ENCODE measurements at regions not wholly inside any gene's neighbourhood (a gene's known extent, or its start where the extent isn't known, plus 50 kb on each side); places are given as distances from the start of the nearest gene placed in this dataset.
"Not testable (repeated sequence)": the region's sequence is repeated elsewhere in the genome, so short reads cannot be mapped to it uniquely, and the experiment has no call there.

DNA sequence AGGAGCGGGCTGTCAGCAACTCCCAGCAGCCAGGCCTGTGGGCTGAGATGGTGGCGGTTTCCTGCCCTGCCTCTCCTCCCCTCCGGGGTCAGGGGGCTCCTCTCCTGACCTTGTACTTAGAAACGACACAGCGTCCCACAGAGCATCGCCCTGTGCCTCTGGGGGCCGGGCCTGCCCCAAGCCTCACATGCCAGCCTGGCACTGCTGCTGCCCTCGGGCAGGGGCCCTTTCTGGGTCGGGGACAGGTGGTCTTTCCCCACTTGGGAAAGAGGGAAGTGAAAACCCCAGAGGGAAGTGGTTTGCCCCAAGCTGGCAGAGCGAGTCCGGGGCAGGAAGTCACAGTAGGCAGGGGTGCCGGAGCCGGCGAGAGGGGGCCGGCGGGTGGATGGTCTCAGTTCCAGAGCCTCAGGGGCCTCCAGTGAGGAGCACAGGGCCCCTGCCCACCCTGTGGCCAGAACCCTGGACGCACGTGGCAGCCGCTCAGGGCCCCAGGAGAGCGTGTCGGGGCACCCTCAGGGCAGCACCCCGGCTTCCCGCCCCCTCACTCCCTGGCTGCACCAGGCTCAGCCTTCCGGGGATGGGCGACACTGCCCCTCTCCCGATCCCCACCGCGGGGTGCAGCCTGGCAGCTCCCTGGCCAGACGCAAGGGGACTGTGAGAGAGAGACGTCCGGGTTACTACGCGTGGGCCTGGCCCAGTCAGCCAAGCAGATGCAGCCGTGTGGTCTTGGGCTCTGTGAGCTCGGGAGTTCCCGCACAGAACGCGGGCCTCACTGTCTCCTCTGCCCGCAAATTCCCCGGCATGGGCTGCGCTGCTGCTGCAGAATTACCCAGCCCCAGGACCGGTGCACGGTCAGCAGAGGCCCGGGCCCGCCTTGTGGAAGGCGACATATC is 4382.9 kb upstream of the TPTE start:
- DNase-seq: not testable (repeated sequence)

DNA sequence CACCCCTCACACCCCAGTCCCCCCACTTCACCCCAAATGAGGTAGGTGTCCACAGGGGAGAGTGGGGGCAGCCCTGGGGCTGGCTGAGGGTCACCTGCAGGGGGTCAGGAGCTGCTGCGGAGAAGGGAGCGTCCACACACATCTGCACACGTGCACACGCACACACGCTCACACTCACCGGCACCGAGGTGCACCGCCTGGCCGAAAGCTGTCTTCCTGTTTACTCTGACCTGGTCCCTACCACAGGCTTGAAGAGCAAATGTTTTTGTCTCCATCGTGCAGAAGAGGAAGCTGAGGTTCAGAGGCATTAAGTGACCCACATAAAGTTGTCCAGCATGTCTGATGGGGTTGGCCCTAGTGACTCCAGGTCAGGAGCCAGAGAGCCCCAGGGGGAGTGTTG is 4382.1 kb upstream of the TPTE start:
- not testable (repeated sequence) for DNase-seq

DNA sequence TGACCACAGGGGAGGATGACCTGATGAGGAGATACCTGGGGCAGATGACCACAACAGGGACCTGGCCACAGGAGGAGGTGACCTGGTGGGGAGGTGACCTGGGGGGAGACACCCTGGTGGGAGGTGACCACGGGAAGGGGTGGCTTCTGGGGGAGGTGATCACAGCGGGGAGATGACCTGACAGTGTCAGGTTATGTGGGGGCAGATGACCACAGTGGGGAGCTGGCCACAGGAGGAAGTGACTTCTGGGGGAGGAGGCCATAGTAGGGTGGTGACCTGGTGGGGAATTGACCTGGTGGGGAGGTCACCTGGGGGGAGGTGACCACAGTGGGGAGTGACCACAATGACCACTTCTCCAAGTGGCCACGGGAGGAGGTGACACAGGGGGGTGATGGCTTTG is 4381.5 kb upstream of the TPTE start:
- not testable (repeated sequence) for DNase-seq

DNA sequence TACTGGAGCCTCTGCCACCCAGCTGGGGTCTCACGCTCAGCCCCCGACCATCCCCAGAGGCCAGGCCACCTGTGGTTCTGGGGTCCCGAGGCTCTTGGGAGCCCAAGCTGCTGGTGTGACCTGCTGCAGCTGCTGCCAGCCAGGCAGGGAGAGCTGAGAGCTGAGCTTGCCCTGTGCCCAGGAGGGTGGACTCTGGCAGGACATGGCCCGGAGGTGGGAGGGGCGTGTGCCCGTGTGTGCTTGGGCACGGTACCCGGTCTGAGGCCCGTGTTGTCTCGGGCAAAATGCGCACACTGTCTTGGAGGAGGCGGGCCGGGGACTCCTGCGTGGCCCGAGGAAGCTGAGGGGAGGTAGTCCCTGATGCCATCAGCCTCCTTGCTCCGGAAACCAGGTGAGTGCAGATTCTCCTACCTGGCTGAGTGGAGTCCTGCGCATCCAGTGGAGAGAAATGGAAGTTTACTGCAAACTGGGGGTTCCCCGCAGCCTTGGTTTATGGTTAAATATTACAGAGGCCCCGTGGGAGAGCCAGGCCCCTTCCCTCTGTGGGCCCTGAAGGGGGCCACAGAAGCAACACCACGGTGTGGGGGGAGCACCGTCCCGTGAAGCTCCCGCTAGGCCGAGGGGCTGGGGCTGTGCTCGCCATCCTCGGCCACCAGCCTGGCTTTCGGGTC is 4380.8 kb upstream of the TPTE start:
- DNase-seq: not testable (repeated sequence)

DNA sequence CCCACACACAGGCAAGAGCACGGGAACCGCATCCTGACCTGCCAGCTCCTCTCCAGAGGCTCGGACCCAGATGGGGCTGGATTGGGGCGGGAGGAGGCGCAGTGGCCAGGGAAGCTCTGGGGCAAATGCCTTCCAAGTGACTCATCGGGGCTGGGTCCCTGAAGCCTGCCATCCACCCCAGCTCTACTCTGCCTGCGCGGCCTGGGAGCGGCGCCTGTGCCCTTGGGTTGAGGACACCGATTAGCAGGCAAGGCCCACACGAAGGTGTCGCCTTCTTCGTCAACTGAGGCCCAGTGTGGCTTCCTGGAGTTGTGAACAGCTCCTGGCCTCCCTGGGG is 4380.3 kb upstream of the TPTE start:
- DNase-seq: not testable (repeated sequence)

DNA sequence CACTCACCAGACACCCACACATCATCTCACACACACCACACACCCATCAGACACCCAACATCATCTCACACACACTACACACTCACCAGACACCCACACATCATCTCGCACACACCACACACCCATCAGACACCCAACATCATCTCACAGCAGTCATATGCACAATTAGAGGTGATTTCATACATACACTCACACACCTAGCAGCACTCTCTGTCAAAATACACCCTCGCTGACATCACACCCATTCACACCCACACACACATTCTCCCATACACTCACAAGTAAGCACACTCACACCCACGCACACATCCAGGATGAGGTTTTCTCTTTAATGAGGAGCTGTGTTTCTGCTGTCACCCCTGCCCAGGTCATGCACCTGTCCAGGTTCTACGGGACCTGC is 4368.2 kb upstream of the TPTE start:
- not testable (repeated sequence) for DNase-seq

DNA sequence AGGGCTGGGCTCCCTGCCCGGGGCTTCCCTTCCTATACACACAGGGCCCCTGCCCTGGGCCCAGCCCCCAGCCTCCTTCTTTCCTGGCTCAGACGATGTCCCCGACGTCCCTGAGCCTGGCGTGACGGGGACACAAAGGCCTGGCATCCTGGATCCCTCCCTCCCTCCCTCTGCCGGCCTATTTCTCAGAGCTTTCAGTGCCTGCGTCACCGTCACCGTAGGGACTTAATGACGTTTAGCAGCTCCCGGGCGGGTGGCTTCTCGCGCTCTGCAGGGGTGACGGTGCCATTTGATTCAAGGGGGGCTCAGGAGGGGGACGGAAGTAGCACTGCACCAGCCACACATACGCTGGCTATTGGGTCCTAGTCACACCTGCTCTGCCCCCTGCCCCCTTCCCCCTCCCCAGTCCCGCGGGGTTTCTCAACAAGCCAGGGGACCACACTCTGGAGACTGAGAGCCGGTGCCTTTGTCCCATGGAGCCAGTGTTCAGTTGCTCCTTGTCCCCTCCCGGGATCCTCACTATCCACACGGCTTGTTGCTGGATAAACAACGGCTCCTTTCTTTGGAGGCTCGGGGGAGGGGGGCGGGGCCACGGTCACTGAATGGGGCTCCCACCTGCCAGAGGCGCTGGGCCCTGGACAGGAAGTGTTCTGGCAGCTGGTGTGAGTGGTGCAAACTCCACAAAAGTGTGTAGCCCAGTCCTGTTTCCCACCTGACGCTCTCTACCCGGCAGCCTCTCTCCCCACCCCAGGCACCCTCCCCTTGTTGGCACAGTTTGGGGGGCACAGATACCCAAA is 4366.7 kb upstream of the TPTE start:
- not testable (repeated sequence) for DNase-seq

DNA sequence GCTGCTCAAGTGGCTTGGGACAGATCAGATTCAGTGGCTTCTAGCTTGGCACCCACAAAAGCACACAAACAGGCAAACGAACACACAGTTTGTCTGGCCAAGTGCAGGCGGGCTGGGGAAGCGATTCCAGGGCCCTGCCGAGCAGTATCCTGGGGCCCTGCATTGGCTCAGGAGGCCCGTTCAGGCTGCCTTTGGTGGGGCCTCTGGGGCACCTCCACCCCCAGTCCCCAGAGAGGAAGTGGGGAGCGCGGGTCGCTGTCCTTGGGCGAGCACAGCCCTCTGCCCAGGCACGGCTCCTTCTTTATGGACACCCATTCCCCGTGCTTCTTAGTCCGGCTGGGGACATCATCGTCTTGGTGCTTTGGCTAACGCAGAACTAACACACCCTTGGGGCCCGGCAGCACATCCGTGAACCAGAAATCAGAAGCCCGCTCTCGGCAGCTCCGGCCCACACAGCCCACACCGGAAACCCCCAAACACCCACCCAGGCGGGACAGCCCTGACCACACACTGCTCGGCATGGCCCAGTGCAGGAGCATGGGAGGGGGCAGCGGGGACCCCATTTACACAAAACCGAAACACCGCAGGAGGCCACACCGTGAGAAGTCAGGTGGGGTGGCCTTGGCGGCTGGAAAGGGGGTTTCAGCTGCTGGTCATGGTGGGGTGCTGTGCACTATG is 4364.5 kb upstream of the TPTE start:
- DNase-seq: not testable (repeated sequence)

DNA sequence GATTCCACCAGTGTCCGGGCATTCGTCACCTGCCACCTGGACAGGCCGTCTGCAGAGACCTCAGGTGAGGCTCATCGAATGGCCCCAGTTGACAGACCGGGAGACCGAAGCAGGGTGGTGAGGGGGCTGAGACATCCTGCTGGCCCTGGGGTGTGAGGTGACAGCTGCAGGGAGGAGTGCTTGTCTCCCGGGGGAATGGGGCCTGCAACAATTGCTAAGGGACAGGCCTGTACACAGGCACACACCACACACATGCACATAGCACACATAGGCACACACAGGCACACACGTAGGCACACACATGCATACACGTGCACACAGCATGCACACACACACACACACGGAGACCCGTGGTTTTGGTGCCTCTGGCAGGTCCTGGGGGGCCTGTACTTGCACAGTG is 4363.9 kb upstream of the TPTE start:
- DNase-seq: not testable (repeated sequence)

DNA sequence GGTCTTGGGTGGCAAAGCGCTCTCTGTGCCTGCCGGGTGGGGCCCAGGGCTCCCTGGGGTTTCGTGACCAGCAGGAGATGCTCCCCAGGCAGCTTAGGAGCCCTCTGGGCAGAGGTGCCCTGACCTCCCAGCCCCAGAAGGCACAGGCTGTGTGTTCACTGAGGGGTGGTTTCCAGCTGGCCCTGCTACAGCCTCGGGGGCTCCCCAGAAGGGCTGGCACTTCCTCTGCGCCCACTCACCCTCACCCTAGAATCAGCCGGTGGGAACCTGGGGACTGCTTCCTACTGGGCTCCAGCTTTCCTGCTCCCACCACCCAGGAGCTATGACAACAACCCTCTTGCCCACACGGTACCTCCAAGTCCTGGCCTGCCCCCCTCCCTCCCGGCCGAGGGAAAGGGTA is 4363.2 kb upstream of the TPTE start:
- DNase-seq: not testable (repeated sequence)
